Activated naive CD4-positive, alpha-beta T cell treated with anti-CD3 and anti-CD28 coated beads, Interleukin-2, amount 10 ng/mL, durations not matched to agents 7 days and 5 days (primary cell): ENCODE measurements at regions not wholly inside any gene's neighbourhood (a gene's known extent, or its start where the extent isn't known, plus 50 kb on each side); places are given as distances from the start of the nearest gene placed in this dataset.
"Not testable (repeated sequence)": the region's sequence is repeated elsewhere in the genome, so short reads cannot be mapped to it uniquely, and the experiment has no call there.

Experiments used
- CTCF ChIA-PET: fragments of 350-600 bp; sonication (Branson Sonifier 250); formaldehyde crosslinking; loops from one replicate; lab custom pipeline; 2021; ENCODE audit warnings: antibody characterized with exemption; lab: Charles Lee
- DNase-seq: peaks from one replicate; pipeline ENCODE4 v3.0.0-alpha.2; 2020
- H3K27ac Mint-ChIP-seq: one replicate; pipeline ENCODE4 v1.8.0; 2021; ENCODE audit warnings: mild to moderate bottlenecking, moderate library complexity, mixed read lengths
- H3K27me3 Mint-ChIP-seq: one replicate; pipeline ENCODE4 v1.8.0; 2021; ENCODE audit warnings: mild to moderate bottlenecking, mixed read lengths
- H3K36me3 Mint-ChIP-seq: one replicate; pipeline ENCODE4 v1.8.0; 2021; ENCODE audit warnings: mixed read lengths
- H3K4me1 Mint-ChIP-seq: one replicate; pipeline ENCODE4 v1.8.0; 2021; ENCODE audit warnings: mixed read lengths
- H3K4me3 Mint-ChIP-seq: one replicate; pipeline ENCODE4 v1.8.0; 2021; ENCODE audit warnings: mild to moderate bottlenecking, moderate library complexity, mixed read lengths
- H3K9me3 Mint-ChIP-seq: one replicate; pipeline ENCODE4 v1.8.0; 2021; ENCODE audit warnings: mixed read lengths

DNA sequence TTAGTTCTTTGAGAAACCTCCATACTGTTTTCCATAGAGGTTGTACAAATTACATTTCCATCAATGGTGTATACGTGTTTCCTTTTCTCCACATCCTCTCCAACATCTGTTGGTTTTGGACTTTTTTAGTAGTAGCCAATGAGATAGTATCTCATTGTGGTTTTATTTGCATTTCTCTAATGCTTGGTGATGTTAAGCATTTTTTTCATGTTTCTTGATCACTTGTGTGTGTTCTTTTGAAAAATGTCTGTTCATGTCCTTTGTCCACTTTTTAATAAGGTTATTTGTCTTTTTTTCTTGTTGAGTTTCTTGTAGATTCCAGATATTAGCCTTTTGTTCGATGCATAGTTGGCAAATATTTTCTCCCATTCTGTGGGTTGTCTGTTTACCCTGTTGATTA lies 392.3 kb upstream of the ZEB2 start:
- Mint-ChIP-seq H3K36me3 (no peaks in the 10 kb centered on the region), H3K4me1 (no peaks in the 10 kb centered on the region), H3K27ac (no peak overlapping the region), H3K27me3 (no peaks in the 10 kb centered on the region), H3K4me3 (no peak overlapping the region), H3K9me3 (no peaks in the 10 kb centered on the region)
- CTCF ChIA-PET: no interaction called here
- no peak for DNase-seq

DNA sequence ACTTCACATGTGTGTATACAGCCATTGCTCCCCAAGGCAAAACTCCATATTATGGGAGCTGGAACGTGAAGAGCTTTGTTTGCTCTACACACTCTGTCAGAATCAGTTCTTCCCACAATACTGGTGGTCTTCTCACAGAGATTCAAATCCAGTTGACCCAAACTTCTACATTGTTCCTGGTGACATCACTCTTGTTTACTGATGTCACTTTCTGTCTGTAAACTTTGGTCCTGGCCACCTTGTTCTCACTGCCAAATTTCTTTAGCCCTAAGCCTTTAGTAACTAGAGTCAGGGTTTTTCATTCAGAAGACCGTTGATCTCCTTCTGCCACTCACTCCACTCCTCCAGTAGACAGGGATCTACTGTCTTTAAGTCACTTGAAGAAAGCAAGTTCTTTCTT lies 386.0 kb upstream of the ZEB2 start:
- Mint-ChIP-seq H3K4me1 (no peaks in the 10 kb centered on the region), H3K9me3 (peaks cover 4% of the 10 kb centered on the region), H3K36me3 (no peaks in the 10 kb centered on the region), H3K4me3 (no peak overlapping the region), H3K27me3 (no peaks in the 10 kb centered on the region), H3K27ac (no peak overlapping the region)
- CTCF ChIA-PET: no interaction called here
- DNase-seq: no peak

DNA sequence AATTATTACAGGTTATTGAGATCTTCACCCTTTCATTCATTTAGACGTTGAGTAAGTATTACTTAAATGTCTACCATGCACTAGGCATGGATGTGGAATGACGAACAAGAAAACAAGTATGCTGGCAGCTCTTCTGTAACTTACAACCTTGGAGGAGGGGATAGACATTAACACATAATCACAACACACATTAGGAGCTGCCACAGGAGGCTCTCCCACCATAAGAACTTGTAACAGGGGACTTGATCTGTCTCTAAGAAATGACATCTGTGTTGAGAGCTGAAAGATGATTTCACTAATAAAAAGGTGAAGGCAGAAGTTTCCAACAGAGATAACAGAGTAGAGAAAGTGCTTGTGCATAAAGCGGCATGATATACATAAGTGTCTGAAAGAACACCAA lies 384.7 kb upstream of the ZEB2 start:
- DNase-seq: no peak
- Mint-ChIP-seq H3K9me3 (peaks cover 4% of the 10 kb centered on the region), H3K36me3 (no peaks in the 10 kb centered on the region), H3K27me3 (no peaks in the 10 kb centered on the region), H3K4me1 (no peaks in the 10 kb centered on the region), H3K4me3 (no peak overlapping the region), H3K27ac (no peak overlapping the region)
- CTCF ChIA-PET: no interaction called here

DNA sequence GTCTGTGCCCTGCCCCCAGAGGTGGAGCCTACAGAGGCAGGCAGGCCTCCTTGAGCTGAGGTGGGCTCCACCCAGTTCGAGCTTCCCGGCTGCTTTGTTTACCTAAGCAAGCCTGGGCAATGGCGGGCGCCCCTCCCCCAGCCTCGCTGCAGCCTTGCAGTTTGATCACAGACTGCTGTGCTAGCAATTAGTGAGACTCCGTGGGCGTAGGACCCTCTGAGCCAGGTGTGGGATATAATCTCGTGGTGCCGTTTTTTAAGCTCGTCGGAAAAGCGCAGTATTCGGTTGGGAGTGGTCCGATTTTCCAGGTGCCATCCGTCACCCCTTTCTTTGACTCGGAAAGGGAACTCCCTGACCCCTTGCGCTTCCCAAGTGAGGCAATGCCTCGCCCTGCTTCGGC lies 383.1 kb upstream of the ZEB2 start:
- H3K9me3 Mint-ChIP-seq, H3K36me3 Mint-ChIP-seq, H3K27ac Mint-ChIP-seq, DNase-seq, H3K4me1 Mint-ChIP-seq, H3K27me3 Mint-ChIP-seq, H3K4me3 Mint-ChIP-seq, CTCF ChIA-PET: not testable (repeated sequence)

DNA sequence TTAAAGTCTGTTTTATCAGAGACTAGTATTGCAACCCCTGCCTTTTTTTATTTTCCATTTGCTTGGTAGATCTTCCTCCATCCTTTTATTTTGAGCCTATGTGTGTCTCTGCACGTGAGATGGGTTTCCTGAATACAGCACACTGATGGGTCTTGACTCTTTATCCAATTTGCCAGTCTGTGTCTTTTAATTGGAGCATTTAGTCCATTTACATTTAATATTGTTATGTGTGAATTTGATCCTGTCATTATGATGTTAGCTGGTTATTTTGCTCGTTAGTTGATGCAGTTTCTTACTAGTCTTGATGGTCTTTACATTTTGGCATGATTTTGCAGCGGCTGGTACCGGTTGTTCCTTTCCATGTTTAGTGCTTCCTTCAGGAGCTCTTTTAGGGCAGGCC lies 381.5 kb upstream of the ZEB2 start:
- DNase-seq, H3K27me3 Mint-ChIP-seq, H3K4me3 Mint-ChIP-seq, CTCF ChIA-PET, H3K27ac Mint-ChIP-seq, H3K4me1 Mint-ChIP-seq, H3K9me3 Mint-ChIP-seq, H3K36me3 Mint-ChIP-seq: not testable (repeated sequence)

DNA sequence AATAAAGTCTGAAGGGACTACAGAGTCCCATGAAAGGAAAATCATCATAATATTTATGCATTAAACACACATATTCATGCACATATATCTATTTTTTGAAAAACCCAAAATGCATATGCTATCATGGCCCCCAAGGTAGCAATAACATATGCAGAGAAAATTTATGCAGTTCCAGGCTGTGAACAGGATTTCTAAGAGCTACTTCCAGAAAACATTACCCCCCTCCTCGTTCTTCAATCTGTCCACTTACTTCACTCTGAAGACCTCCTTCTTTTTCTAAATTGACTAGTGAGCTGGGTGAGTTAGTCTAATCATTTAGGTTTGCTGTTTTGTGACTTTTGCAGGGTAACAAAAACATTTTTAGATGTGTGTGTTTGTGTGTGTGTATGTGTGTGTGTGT lies 376.4 kb upstream of the ZEB2 start:
- Mint-ChIP-seq H3K27me3 (no peaks in the 10 kb centered on the region), H3K4me1 (no peaks in the 10 kb centered on the region), H3K9me3 (no peaks in the 10 kb centered on the region), H3K4me3 (no peak overlapping the region), H3K27ac (no peak overlapping the region), H3K36me3 (no peaks in the 10 kb centered on the region)
- no peak for DNase-seq
- CTCF ChIA-PET: no interaction called here

DNA sequence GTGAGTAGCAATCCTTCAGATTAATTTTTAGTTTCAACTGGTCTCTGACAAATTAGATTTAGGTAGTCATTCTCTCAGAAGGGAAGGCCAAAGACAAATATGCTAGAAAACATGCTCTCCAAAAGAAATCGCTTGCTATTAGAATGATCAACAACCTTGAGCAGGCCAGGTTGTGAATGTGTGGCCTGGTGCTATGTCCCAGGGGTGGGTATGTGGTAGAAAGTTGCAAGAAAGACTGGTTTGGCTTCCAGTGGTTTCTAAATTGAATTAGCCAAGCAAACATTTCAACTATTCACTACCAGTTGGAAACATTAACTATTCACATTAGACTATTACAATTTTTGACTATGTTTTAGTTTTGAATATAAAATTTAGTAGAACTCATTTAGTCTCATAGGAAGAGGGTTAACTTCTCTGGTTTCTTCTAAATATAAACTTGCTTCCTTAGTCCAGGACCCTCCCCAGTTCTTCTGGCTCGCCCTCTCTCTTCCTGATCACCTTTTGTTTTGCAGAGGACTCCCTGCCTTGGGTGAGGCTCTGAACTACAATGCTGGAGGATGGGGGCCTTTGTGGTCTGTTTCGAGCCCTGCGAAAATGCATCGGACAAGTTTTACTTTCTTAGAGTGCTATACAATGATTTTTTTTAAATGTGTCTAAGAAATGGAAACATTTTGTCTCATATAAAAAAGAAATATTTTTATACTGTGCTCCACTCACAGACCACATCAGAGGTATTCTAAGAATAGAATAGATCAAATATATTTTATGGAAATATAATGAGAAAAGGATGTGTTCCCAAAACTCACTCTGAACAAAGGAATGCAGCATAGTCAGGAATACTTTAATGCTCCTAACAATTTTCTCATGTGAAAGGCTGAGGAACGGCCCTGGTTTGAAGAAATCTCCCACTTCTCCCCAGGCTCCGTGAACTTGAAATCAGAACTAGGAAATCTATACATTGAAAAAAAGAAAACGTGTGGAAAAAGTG lies 375.0 kb upstream of the ZEB2 start:
- Mint-ChIP-seq H3K9me3 (no peaks in the 10 kb centered on the region), H3K27me3 (no peaks in the 10 kb centered on the region), H3K27ac (no peak overlapping the region), H3K4me1 (no peaks in the 10 kb centered on the region), H3K4me3 (no peak overlapping the region), H3K36me3 (no peaks in the 10 kb centered on the region)
- CTCF ChIA-PET: no interaction called here
- no peak for DNase-seq

DNA sequence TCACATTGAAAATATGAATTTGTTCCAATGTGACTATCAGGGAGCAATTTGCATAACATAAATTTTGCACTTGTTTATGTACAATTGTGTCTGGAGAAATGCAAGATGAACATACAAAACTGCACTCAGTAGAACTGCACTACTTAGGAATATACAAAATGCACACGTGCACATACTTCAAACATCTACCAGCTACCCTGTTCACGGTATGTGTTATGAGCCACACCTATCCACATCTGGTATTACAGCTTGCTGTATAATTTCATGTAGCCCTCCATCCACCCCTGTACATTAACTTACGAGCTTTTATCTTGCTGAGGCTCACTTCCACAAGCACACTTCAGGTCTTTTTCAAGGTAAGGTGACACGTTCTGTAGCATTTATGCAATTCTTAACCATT lies 373.5 kb upstream of the ZEB2 start:
- no peak for DNase-seq
- no peaks in the 10 kb centered on the region for H3K9me3 Mint-ChIP-seq
- H3K4me1 Mint-ChIP-seq: no peaks in the 10 kb centered on the region
- no peaks in the 10 kb centered on the region for H3K27me3 Mint-ChIP-seq
- H3K4me3 Mint-ChIP-seq: no peak overlapping the region
- no peaks in the 10 kb centered on the region for H3K36me3 Mint-ChIP-seq
- CTCF ChIA-PET: no interaction called here
- H3K27ac Mint-ChIP-seq: no peak overlapping the region

GRCh38 chr2:144890828-144891227 lies 370.9 kb upstream of the ZEB2 start:
- Mint-ChIP-seq H3K27ac (no peak overlapping the region), H3K4me1 (no peaks in the 10 kb centered on the region), H3K27me3 (no peaks in the 10 kb centered on the region), H3K4me3 (no peak overlapping the region), H3K36me3 (no peaks in the 10 kb centered on the region), H3K9me3 (no peaks in the 10 kb centered on the region)
- DNase-seq: no peak
- CTCF ChIA-PET: no interaction called here

DNA sequence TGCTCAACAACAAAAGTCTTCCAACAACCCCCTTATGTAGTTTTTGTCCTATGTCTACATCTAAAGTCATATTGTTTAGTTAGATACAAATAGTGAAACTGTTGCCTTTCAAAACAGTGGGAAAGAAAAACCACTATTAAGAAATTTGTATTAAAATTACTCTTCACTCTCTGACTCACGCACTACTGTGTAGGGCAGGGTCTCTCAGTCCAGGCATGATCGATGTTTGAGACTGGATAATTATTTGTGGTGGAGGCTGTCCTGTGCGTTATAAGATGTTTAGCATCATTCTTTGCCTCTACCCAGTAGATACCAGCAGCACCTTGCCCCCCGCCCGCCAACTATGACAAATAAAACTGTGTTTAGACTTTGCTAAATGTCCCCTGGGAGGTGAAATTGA lies 369.4 kb upstream of the ZEB2 start:
- H3K36me3 Mint-ChIP-seq: no peaks in the 10 kb centered on the region
- H3K9me3 Mint-ChIP-seq: no peaks in the 10 kb centered on the region
- no peak overlapping the region for H3K4me3 Mint-ChIP-seq
- CTCF ChIA-PET: no interaction called here
- no peaks in the 10 kb centered on the region for H3K27me3 Mint-ChIP-seq
- DNase-seq: no peak
- H3K4me1 Mint-ChIP-seq: no peaks in the 10 kb centered on the region
- no peak overlapping the region for H3K27ac Mint-ChIP-seq

DNA sequence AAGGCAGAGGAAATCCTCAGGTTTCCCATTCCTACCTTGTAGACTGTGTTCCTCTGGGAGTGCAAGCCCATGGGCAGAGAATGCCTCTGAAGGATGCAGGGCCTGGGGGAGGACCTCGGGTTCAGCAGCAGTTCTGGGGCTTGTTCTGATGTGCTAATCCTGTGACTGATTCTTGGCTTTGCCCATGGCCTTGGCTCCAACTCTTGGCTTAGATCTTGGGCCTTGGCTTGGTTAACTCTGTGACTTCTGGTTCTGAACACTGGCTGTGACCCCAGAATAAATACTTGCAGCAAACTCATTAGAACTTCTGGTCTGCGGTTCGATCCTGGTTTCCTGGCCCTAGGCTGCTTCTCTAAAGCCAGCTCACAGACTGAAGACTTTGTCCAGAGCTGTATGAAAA lies 366.9 kb upstream of the ZEB2 start:
- no peak overlapping the region for H3K4me3 Mint-ChIP-seq
- no peaks in the 10 kb centered on the region for H3K27me3 Mint-ChIP-seq
- no peaks in the 10 kb centered on the region for H3K4me1 Mint-ChIP-seq
- CTCF ChIA-PET: no interaction called here
- H3K36me3 Mint-ChIP-seq: no peaks in the 10 kb centered on the region
- no peak for DNase-seq
- H3K27ac Mint-ChIP-seq: no peak overlapping the region
- H3K9me3 Mint-ChIP-seq: no peaks in the 10 kb centered on the region

DNA sequence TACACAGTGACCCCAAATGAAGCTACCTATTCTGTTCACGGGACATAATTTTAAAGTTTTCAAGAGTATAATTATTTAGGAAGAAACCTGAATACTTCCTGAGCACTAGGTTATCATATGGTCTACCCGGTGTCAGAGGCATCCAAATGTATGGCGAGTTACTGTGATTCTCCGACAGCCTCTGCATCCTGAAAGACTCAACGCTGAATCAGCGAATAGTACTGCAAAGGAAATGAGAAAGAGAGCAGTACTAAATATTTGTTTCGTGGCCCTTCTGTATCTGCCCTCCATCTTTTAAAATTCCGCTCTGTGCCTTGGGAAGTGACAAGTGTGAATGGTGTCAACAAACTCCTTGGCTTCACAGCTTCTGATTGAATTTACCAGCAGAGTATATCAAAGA lies 358.0 kb upstream of the ZEB2 start:
- no peak overlapping the region for H3K4me3 Mint-ChIP-seq

GRCh38 chr2:144876013-144876412 lies 356.1 kb upstream of the ZEB2 start:
- CTCF ChIA-PET: no interaction called here
- Mint-ChIP-seq H3K9me3 (no peaks in the 10 kb centered on the region), H3K27ac (no peak overlapping the region), H3K36me3 (no peaks in the 10 kb centered on the region), H3K27me3 (no peaks in the 10 kb centered on the region), H3K4me3 (no peak overlapping the region), H3K4me1 (no peaks in the 10 kb centered on the region)
- no peak for DNase-seq

More for the DNA sequence above, 358.0 kb upstream of the ZEB2 start:
- CTCF ChIA-PET: no interaction called here
- Mint-ChIP-seq H3K36me3 (no peaks in the 10 kb centered on the region), H3K9me3 (no peaks in the 10 kb centered on the region), H3K27me3 (no peaks in the 10 kb centered on the region), H3K4me1 (no peaks in the 10 kb centered on the region), H3K27ac (no peak overlapping the region)
- no peak for DNase-seq

GRCh38 chr2:144875290-144875969 lies 355.5 kb upstream of the ZEB2 start:
- Mint-ChIP-seq H3K36me3 (no peaks in the 10 kb centered on the region), H3K9me3 (no peaks in the 10 kb centered on the region), H3K27me3 (no peaks in the 10 kb centered on the region), H3K27ac (no peak overlapping the region), H3K4me1 (no peaks in the 10 kb centered on the region), H3K4me3 (no peak overlapping the region)
- DNase-seq: no peak
- CTCF ChIA-PET: no interaction called here

GRCh38 chr2:144865670-144866069 lies 345.8 kb upstream of the ZEB2 start:
- CTCF ChIA-PET: no interaction called here
- H3K27ac Mint-ChIP-seq: no peak overlapping the region
- H3K27me3 Mint-ChIP-seq: no peaks in the 10 kb centered on the region
- no peak overlapping the region for H3K4me3 Mint-ChIP-seq
- no peaks in the 10 kb centered on the region for H3K36me3 Mint-ChIP-seq
- DNase-seq: no peak
- H3K4me1 Mint-ChIP-seq: no peaks in the 10 kb centered on the region
- H3K9me3 Mint-ChIP-seq: no peaks in the 10 kb centered on the region
